Keratinocyte (primary cell): ENCODE measurements at regions not wholly inside any gene's neighbourhood (a gene's known extent, or its start where the extent isn't known, plus 50 kb on each side); places are given as distances from the start of the nearest gene placed in this dataset.

Source experiments
- DNase-seq: peaks from one replicate; pipeline ENCODE4 v3.0.0-alpha.2; 2011; ENCODE audit warnings: low read depth, missing footprints, low spot score
- FAIRE-seq: peaks from 2 replicates; lab custom pipeline; 2011; peaks lifted over from hg19 to GRCh38; lab: Jason Lieb, UNC
- H2AFZ ChIP-seq: 2 replicates; pipeline ENCODE4 v1.6.0; 2012; ENCODE audit warnings: low read length, control low read depth, inconsistent platforms; ENCODE audit not compliant: control insufficient read depth
- H3K27ac ChIP-seq: 2 replicates; pipeline ENCODE4 v1.5.1; 2011; ENCODE audit warnings: low read length; ENCODE audit not compliant: control insufficient read depth, insufficient read depth
- H3K27me3 ChIP-seq: 3 replicates; pipeline ENCODE4 v1.6.0; 2011; ENCODE audit warnings: low read length; ENCODE audit not compliant: control insufficient read depth, insufficient read depth; ENCODE audit errors: extremely low read depth
- H3K36me3 ChIP-seq, 2 experiments: 2 replicates in 1 of 2; 3 replicates in 1 of 2; pipeline ENCODE4 v1.5.1; 2011; ENCODE audit warnings: low read length in 2 of 2, mild to moderate bottlenecking in 1 of 2; ENCODE audit not compliant: control insufficient read depth in 2 of 2, insufficient read depth in 2 of 2; ENCODE audit errors: extremely low read depth in 1 of 2
- H3K4me1 ChIP-seq: 3 replicates; pipeline ENCODE4 v1.5.1; 2011; ENCODE audit warnings: low read length; ENCODE audit not compliant: control insufficient read depth, insufficient read depth; ENCODE audit errors: extremely low read depth
- H3K4me2 ChIP-seq: 3 replicates; pipeline ENCODE4 v1.6.0; 2011; ENCODE audit warnings: low read depth, low read length; ENCODE audit not compliant: control insufficient read depth, insufficient read depth; ENCODE audit errors: extremely low read depth
- H3K4me3 ChIP-seq, 3 experiments: fragments of 200-600 bp in 1 of 3; sonication (generic) in 1 of 3; 2 replicates in 2 of 3; 3 replicates in 1 of 3; pipeline ENCODE4 v1.5.1; 2011 to 2016; ENCODE audit warnings: low read length in 3 of 3, mild to moderate bottlenecking in 3 of 3, control low read depth in 2 of 3, inconsistent platforms in 1 of 3, low read depth in 1 of 3, mixed read lengths in 1 of 3, mixed run types in 1 of 3, moderate library complexity in 1 of 3; ENCODE audit not compliant: control insufficient read depth in 2 of 3, insufficient read depth in 2 of 3; ENCODE audit errors: extremely low read depth in 1 of 3
- H3K79me2 ChIP-seq: 2 replicates; pipeline ENCODE4 v1.6.0; 2012; ENCODE audit warnings: low read length; ENCODE audit not compliant: control insufficient read depth, insufficient read depth
- H3K9ac ChIP-seq: 3 replicates; pipeline ENCODE4 v1.6.0; 2011; ENCODE audit warnings: low read length; ENCODE audit not compliant: control insufficient read depth, insufficient read depth; ENCODE audit errors: extremely low read depth
- H3K9me1 ChIP-seq: 3 replicates; pipeline ENCODE4 v1.6.0; 2011; ENCODE audit warnings: low read length; ENCODE audit not compliant: control insufficient read depth, insufficient read depth; ENCODE audit errors: extremely low read depth
- H3K9me3 ChIP-seq: 2 replicates; pipeline ENCODE4 v1.5.1; 2012; ENCODE audit warnings: low read depth, low read length; ENCODE audit not compliant: control insufficient read depth
- H4K20me1 ChIP-seq: 3 replicates; pipeline ENCODE4 v1.6.0; 2011; ENCODE audit warnings: low read length; ENCODE audit not compliant: control insufficient read depth, insufficient read depth; ENCODE audit errors: extremely low read depth
- EZH2 ChIP-seq: IDR thresholded peaks from one replicate; pipeline ENCODE4 v1.6.1; 2012; ENCODE audit warnings: inconsistent platforms, mild to moderate bottlenecking, low read length, moderate library complexity
- dilution Hi-C: fragments of 300-500 bp; cut with MboI; formaldehyde crosslinking; loops from one replicate; pipeline ENCODE4 v1.7.0; 2020; ENCODE audit warnings: low sequenced_read_pairs; ENCODE audit not compliant: extremely low pct_ligation_motif_present
- TF ChIP-seq, protein P1 (sequence below), 3 experiments: IDR thresholded peaks in 1 of 3; conservative IDR thresholded peaks in 1 of 3; optimal IDR thresholded peaks in 1 of 3; 2 replicates in 2 of 3; 3 replicates in 1 of 3; pipeline versions ENCODE3 to v1.5.1; 2011; ENCODE audit warnings: low read length in 3 of 3, mild to moderate bottlenecking in 3 of 3, moderate library complexity in 2 of 3, control low read depth in 1 of 3, inconsistent platforms in 1 of 3; ENCODE audit not compliant: insufficient read depth in 2 of 3; ENCODE audit errors: extremely low read depth in 1 of 3

DNA sequence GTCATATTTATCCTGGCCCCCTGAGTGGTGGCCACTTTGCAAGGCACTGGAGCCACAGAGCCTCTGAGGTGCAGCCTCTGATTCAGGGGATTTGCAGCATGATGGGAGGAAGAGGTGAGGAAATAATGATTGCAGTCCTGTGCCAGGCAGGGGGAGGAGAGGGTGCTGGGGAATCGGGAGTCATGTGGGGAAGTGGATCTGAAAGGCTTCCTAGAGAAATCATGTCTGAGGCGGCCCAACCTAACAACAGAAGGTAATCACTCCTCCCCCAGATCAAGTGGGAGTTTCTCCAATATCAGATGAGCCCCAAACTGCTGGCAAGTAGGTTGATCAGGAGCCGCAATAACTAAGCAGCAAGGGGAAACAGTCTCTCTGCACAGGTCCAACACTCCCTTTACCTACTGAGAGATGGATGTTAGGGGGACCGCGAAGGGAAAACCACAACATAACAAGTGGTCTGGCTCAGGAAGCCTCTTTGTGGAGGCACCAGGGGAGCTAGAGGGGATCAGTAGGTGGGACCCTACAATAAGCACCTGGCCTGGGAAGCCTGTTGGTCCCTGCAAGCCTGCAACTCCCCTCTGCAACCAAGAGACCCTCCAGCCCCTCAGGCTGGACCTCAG, 71.8 kb upstream of the NPAS2 start:
- no peak for TF ChIP-seq EZH2
- TF ChIP-seq, protein P1, sequence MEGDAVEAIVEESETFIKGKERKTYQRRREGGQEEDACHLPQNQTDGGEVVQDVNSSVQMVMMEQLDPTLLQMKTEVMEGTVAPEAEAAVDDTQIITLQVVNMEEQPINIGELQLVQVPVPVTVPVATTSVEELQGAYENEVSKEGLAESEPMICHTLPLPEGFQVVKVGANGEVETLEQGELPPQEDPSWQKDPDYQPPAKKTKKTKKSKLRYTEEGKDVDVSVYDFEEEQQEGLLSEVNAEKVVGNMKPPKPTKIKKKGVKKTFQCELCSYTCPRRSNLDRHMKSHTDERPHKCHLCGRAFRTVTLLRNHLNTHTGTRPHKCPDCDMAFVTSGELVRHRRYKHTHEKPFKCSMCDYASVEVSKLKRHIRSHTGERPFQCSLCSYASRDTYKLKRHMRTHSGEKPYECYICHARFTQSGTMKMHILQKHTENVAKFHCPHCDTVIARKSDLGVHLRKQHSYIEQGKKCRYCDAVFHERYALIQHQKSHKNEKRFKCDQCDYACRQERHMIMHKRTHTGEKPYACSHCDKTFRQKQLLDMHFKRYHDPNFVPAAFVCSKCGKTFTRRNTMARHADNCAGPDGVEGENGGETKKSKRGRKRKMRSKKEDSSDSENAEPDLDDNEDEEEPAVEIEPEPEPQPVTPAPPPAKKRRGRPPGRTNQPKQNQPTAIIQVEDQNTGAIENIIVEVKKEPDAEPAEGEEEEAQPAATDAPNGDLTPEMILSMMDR (optimal IDR thresholded peaks at IDR 0.05 in 1 of 3, IDR thresholded peaks at IDR 0.05 in 1 of 3, conservative IDR thresholded peaks at IDR 0.05 in 1 of 3; ENCODE audit: extremely low read depth in 1 of 3, insufficient read depth in 2 of 3, low read length in 3 of 3) = no peak
- no peaks in the 10 kb centered on the region for H3K27me3 ChIP-seq
- H3K79me2 ChIP-seq = no peaks in the 10 kb centered on the region
- no peak for DNase-seq
- no peaks in the 10 kb centered on the region for H3K9me1 ChIP-seq
- no peak overlapping the region for H3K4me2 ChIP-seq
- dilution Hi-C loops = no loop called here
- no peak for FAIRE-seq
- no peak overlapping the region for H3K27ac ChIP-seq
- no peaks in the 10 kb centered on the region for H4K20me1 ChIP-seq
- H3K36me3 ChIP-seq = no peaks in the 10 kb centered on the region
- H3K9ac ChIP-seq = no peak overlapping the region
- H3K4me3 ChIP-seq = no peak overlapping the region
- H3K4me1 ChIP-seq = peaks cover 25% of the 10 kb centered on the region
- no peaks in the 10 kb centered on the region for H3K9me3 ChIP-seq
- no peak overlapping the region for H2AFZ ChIP-seq

DNA sequence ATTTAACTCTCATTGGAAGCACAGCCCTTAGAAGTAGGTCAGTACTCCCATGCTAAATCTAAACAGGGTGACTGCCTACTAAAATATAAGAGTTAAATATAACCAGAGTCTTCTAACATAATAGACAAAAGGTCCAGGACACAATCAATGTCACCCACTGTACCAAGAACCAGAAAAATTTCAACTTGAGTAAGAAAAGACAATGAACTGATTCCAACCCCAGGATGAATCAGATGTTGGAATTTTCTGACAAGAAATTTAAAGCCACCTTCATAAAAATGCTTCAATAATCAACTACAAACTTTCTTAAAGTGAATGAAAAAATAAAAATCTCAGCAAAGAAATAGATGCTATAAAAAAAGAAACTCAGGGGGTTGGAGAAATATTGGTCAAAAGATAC, 71.3 kb upstream of the NPAS2 start:
- dilution Hi-C loops = no loop called here
- Histone ChIP-seq H3K9me1 (no peaks in the 10 kb centered on the region), H2AFZ (no peak overlapping the region), H3K4me1 (peaks cover 30% of the 10 kb centered on the region), H3K9me3 (no peaks in the 10 kb centered on the region), H3K27me3 (no peaks in the 10 kb centered on the region), H3K27ac (no peak overlapping the region), H3K4me2 (no peak overlapping the region), H4K20me1 (no peaks in the 10 kb centered on the region), H3K4me3 (no peak overlapping the region), H3K9ac (no peak overlapping the region), H3K36me3 (no peaks in the 10 kb centered on the region), H3K79me2 (no peaks in the 10 kb centered on the region)
- no peak for FAIRE-seq
- DNase-seq = no peak
- TF ChIP-seq, protein P1 (optimal IDR thresholded peaks at IDR 0.05 in 1 of 3, IDR thresholded peaks at IDR 0.05 in 1 of 3, conservative IDR thresholded peaks at IDR 0.05 in 1 of 3; ENCODE audit: extremely low read depth in 1 of 3, insufficient read depth in 2 of 3, low read length in 3 of 3) = no peak
- TF ChIP-seq EZH2 = no peak
